Colonic mucosa (tissue), 4 donors: ENCODE measurements at regions not wholly inside any gene's neighbourhood (a gene's known extent, or its start where the extent isn't known, plus 50 kb on each side); places are given as distances from the start of the nearest gene placed in this dataset.

Source experiments
- DNase-seq: peaks from one replicate; pipeline ENCODE4 v3.0.0-alpha.2; 2020
- H3K27ac ChIP-seq: fragments of 200-600 bp; one replicate; pipeline ENCODE4 v1.8.0; 2021
- H3K27me3 ChIP-seq: fragments of 200-600 bp; one replicate; pipeline ENCODE4 v1.8.0; 2021
- H3K36me3 ChIP-seq: fragments of 200-600 bp; one replicate; pipeline ENCODE4 v1.8.0; 2021
- H3K4me1 ChIP-seq: fragments of 200-600 bp; one replicate; pipeline ENCODE4 v1.8.0; 2021; ENCODE audit warnings: mild to moderate bottlenecking
- H3K4me3 ChIP-seq: fragments of 200-600 bp; one replicate; pipeline ENCODE4 v1.8.0; 2021
- H3K9ac ChIP-seq, 2 donors: one replicate each; pipeline ENCODE4 v1.7.0; 2013; ENCODE audit warnings: control low read depth in 2 of 2, low read depth in 2 of 2, low read length in 2 of 2
- H3K9me3 ChIP-seq: fragments of 200-600 bp; one replicate; pipeline ENCODE4 v1.8.0; 2021
- CTCF ChIP-seq: fragments of 200-600 bp; IDR thresholded peaks from one replicate; pipeline ENCODE4 v1.8.0; 2022; ENCODE audit warnings: antibody characterized with exemption, mild to moderate bottlenecking
- intact Hi-C: fragments of 100-400 bp; cut with DNase I; formaldehyde crosslinking; loops from one replicate; pipeline ENCODE4 v1.14.1; 2022
- donor health status: healthy.
- donor health status: DM: no; HTN: no; CAD: no.
- donor health status: DM: no; HTN: no; CAD: no.

- no peak overlapping the region for H3K9ac ChIP-seq
- no peak overlapping the region for H3K27ac ChIP-seq
- H3K4me1 ChIP-seq, result no peaks in the 10 kb centered on the region
- intact Hi-C loops, result no loop called here
- H3K36me3 ChIP-seq, result no peaks in the 10 kb centered on the region
- no peaks in the 10 kb centered on the region for H3K9me3 ChIP-seq
- H3K4me3 ChIP-seq, result no peak overlapping the region
- H3K27me3 ChIP-seq, result no peaks in the 10 kb centered on the region
- DNase-seq, result no peak
- no peak for TF ChIP-seq CTCF
Observed at GRCh38 chr13:111961236-111961635, 105.7 kb upstream of the SOX1 start.

GRCh38 chr13:111961651-111962192, 105.2 kb upstream of the SOX1 start:
- H3K4me1 ChIP-seq, result no peaks in the 10 kb centered on the region
- no peak overlapping the region for H3K9ac ChIP-seq
- no peaks in the 10 kb centered on the region for H3K36me3 ChIP-seq
- no peak for TF ChIP-seq CTCF
- no peak overlapping the region for H3K27ac ChIP-seq
- DNase-seq, result no peak
- no peaks in the 10 kb centered on the region for H3K27me3 ChIP-seq
- no peak overlapping the region for H3K4me3 ChIP-seq
- H3K9me3 ChIP-seq, result no peaks in the 10 kb centered on the region
- intact Hi-C loops, result no loop called here

GRCh38 chr13:111962431-111962891, 104.5 kb upstream of the SOX1 start:
- H3K9ac ChIP-seq, result no peak overlapping the region
- intact Hi-C loops, result no loop called here
- no peak for TF ChIP-seq CTCF
- no peaks in the 10 kb centered on the region for H3K27me3 ChIP-seq
- H3K4me1 ChIP-seq, result no peaks in the 10 kb centered on the region
- DNase-seq, result no peak
- H3K27ac ChIP-seq, result no peak overlapping the region
- no peaks in the 10 kb centered on the region for H3K9me3 ChIP-seq
- no peaks in the 10 kb centered on the region for H3K36me3 ChIP-seq
- H3K4me3 ChIP-seq, result no peak overlapping the region

GRCh38 chr13:111963031-111963430, 103.9 kb upstream of the SOX1 start:
- Histone ChIP-seq H3K9ac (no peak overlapping the region), H3K9me3 (no peaks in the 10 kb centered on the region), H3K4me1 (no peaks in the 10 kb centered on the region), H3K27me3 (no peaks in the 10 kb centered on the region), H3K4me3 (no peak overlapping the region), H3K36me3 (no peaks in the 10 kb centered on the region), H3K27ac (no peak overlapping the region)
- no peak for DNase-seq
- intact Hi-C loops, result no loop called here
- TF ChIP-seq CTCF, result no peak

- Histone ChIP-seq H3K27ac (no peak overlapping the region), H3K4me1 (no peaks in the 10 kb centered on the region), H3K9ac (no peak overlapping the region), H3K27me3 (no peaks in the 10 kb centered on the region), H3K9me3 (no peaks in the 10 kb centered on the region), H3K4me3 (no peak overlapping the region), H3K36me3 (no peaks in the 10 kb centered on the region)
- no peak for TF ChIP-seq CTCF
- intact Hi-C loops, result no loop called here
- DNase-seq, result no peak
Observed at GRCh38 chr13:111964411-111965035, 102.4 kb upstream of the SOX1 start.
